Fibroblast of lung (primary cell): ENCODE measurements at regions not wholly inside any gene's neighbourhood (a gene's known extent, or its start where the extent isn't known, plus 50 kb on each side); places are given as distances from the start of the nearest gene placed in this dataset.

Experiments
- DNase-seq, 2 donors: peaks; one replicate each; pipeline versions ENCODE4 v3.0.0 to v3.0.0-alpha.2; 2010; ENCODE audit warnings: low read depth in 2 of 2
- H2AFZ ChIP-seq: 2 replicates; pipeline ENCODE4 v1.5.1; 2012; ENCODE audit warnings: low read length, control low read depth, inconsistent platforms
- H3K27ac ChIP-seq: 2 replicates; pipeline ENCODE4 v1.5.1; 2011; ENCODE audit warnings: low read length, control low read depth; ENCODE audit not compliant: insufficient read depth
- H3K27me3 ChIP-seq: 2 replicates; pipeline ENCODE4 v1.5.1; 2011; ENCODE audit warnings: mild to moderate bottlenecking, low read length; ENCODE audit not compliant: control insufficient read depth, insufficient read depth
- H3K36me3 ChIP-seq: 2 replicates; pipeline ENCODE4 v1.5.1; 2011; ENCODE audit warnings: low read length; ENCODE audit not compliant: control insufficient read depth, insufficient read depth
- H3K4me1 ChIP-seq: 2 replicates; pipeline ENCODE4 v1.5.1; 2011; ENCODE audit warnings: low read length; ENCODE audit not compliant: control insufficient read depth, insufficient read depth; ENCODE audit errors: extremely low read depth
- H3K4me2 ChIP-seq: 2 replicates; pipeline ENCODE4 v1.5.1; 2011; ENCODE audit warnings: low read length, control low read depth; ENCODE audit not compliant: insufficient read depth; ENCODE audit errors: extremely low read depth
- H3K4me3 ChIP-seq, 4 experiments: fragments of 200-600 bp in 1 of 4; sonication (generic) in 1 of 4; replicated peaks in 1 of 4; 2 replicates each; pipeline ENCODE4 v1.5.1; 2011 to 2016; ENCODE audit warnings: low read length in 4 of 4, low read depth in 3 of 4, mild to moderate bottlenecking in 3 of 4, control low read depth in 2 of 4, inconsistent platforms in 1 of 4, mixed read lengths in 1 of 4; ENCODE audit not compliant: insufficient read depth in 1 of 4; ENCODE audit errors: control extremely low read depth in 1 of 4
- H3K79me2 ChIP-seq: 2 replicates; pipeline ENCODE4 v1.5.1; 2012; ENCODE audit warnings: mild to moderate bottlenecking, low read length, inconsistent platforms; ENCODE audit not compliant: control insufficient read depth, insufficient read depth
- H3K9ac ChIP-seq: 2 replicates; pipeline ENCODE4 v1.5.1; 2011; ENCODE audit warnings: mild to moderate bottlenecking, low read length, control low read depth; ENCODE audit not compliant: insufficient read depth
- H3K9me3 ChIP-seq: 2 replicates; pipeline ENCODE4 v1.5.1; 2012; ENCODE audit warnings: low read depth, low read length; ENCODE audit not compliant: control insufficient read depth, insufficient read depth
- H4K20me1 ChIP-seq: 2 replicates; pipeline ENCODE4 v1.5.1; 2011; ENCODE audit warnings: low read length; ENCODE audit not compliant: control insufficient read depth, insufficient read depth; ENCODE audit errors: extremely low read depth
- EZH2 ChIP-seq: IDR thresholded peaks from 2 replicates; pipeline ENCODE4 v1.5.1; 2012; ENCODE audit warnings: low read length, control low read depth, mild to moderate bottlenecking; ENCODE audit errors: missing control alignments
- TF ChIP-seq, protein P1 (sequence below), 2 donors: IDR thresholded peaks in 1 of 2; conservative IDR thresholded peaks in 1 of 2; 1 replicate in 1 of 2; 2 replicates in 1 of 2; pipeline ENCODE4 v1.5.1; 2011 to 2012; ENCODE audit warnings: low read length in 2 of 2, control low read depth in 1 of 2, inconsistent platforms in 1 of 2, low read depth in 1 of 2, mild to moderate bottlenecking in 1 of 2

DNA sequence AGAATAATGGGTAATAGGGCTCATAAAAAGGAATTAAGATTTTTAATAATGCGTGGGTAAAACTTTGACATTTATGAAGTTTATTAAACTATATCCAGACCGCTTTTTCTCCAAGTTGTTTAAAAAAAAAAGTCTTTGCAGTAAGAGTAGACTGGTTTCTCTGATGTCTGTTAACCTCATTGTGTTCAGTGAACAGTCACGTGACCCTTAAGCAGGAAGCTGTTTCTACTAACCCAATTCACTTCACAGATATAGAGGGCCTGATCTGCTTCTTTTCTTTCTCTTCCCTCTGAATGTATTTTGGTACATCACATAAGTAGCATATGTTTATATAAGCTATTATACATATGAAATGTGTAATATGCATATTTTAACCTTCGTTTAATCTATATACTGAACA, 1011.3 kb upstream of the CELF4 start:
- TF ChIP-seq, protein P1, sequence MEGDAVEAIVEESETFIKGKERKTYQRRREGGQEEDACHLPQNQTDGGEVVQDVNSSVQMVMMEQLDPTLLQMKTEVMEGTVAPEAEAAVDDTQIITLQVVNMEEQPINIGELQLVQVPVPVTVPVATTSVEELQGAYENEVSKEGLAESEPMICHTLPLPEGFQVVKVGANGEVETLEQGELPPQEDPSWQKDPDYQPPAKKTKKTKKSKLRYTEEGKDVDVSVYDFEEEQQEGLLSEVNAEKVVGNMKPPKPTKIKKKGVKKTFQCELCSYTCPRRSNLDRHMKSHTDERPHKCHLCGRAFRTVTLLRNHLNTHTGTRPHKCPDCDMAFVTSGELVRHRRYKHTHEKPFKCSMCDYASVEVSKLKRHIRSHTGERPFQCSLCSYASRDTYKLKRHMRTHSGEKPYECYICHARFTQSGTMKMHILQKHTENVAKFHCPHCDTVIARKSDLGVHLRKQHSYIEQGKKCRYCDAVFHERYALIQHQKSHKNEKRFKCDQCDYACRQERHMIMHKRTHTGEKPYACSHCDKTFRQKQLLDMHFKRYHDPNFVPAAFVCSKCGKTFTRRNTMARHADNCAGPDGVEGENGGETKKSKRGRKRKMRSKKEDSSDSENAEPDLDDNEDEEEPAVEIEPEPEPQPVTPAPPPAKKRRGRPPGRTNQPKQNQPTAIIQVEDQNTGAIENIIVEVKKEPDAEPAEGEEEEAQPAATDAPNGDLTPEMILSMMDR (conservative IDR thresholded peaks at IDR 0.05 in 1 of 2, IDR thresholded peaks at IDR 0.05 in 1 of 2; ENCODE audit: low read depth in 1 of 2, low read length in 2 of 2): no peak
- TF ChIP-seq EZH2: no peak
- no peaks in the 10 kb centered on the region for H3K4me1 ChIP-seq

DNA sequence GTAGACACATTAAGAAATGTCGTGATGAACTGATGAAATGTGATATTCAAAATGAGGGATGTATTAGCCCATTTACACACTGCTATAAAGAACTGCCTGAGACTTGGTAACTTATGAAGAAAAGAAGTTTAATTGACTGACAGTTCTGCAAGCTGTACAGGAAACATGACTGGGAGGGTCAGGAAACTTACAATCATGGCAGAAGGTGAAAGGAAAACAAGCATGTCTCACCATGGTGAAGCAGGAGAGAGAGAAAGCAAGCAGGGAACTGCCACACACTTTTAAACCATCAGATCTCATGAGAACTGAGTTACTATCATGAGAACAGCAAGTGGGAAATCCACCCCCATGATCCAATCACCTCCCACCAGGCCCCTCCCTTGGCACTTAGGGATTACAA, 1010.8 kb upstream of the CELF4 start:
- no peak for DNase-seq

More for the DNA sequence above, 1011.3 kb upstream of the CELF4 start:
- no peak overlapping the region for H3K27ac ChIP-seq
- H3K4me2 ChIP-seq: no peak overlapping the region
- DNase-seq: no peak
- H3K27me3 ChIP-seq: no peaks in the 10 kb centered on the region
- H4K20me1 ChIP-seq: no peaks in the 10 kb centered on the region
- H3K4me3 ChIP-seq: no peak overlapping the region
- H2AFZ ChIP-seq: no peak overlapping the region
- H3K79me2 ChIP-seq: no peaks in the 10 kb centered on the region
- no peak overlapping the region for H3K9ac ChIP-seq
- no peaks in the 10 kb centered on the region for H3K9me3 ChIP-seq
- H3K36me3 ChIP-seq: no peaks in the 10 kb centered on the region

DNA sequence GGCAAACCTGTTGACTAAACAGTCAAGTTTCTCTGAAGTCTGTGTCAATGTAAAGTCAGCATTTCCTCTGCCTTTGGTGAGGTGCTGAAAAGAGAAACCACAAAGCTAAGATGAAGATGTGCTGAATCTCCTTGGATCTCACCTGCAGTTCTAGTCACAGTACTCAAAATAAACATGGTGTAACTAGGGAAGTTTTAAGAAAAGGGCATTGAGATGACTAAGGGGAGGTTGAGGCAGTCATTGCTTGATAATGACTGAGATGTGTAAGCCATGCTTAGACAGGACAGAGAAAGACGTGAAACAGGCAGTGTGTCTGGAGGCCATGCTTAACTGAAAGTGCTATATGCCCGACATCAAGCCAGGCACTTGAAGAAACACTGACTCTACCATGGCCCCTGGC, 1010.0 kb upstream of the CELF4 start:
- no peaks in the 10 kb centered on the region for H3K79me2 ChIP-seq
- H3K4me2 ChIP-seq: no peak overlapping the region
- H3K36me3 ChIP-seq: no peaks in the 10 kb centered on the region
- H4K20me1 ChIP-seq: no peaks in the 10 kb centered on the region
- no peaks in the 10 kb centered on the region for H3K9me3 ChIP-seq
- no peaks in the 10 kb centered on the region for H3K4me1 ChIP-seq
- no peak overlapping the region for H3K4me3 ChIP-seq
- no peak overlapping the region for H3K27ac ChIP-seq
- H3K9ac ChIP-seq: no peak overlapping the region
- DNase-seq: no peak
- H2AFZ ChIP-seq: no peak overlapping the region
- no peaks in the 10 kb centered on the region for H3K27me3 ChIP-seq
- TF ChIP-seq, protein P1 (conservative IDR thresholded peaks at IDR 0.05 in 1 of 2, IDR thresholded peaks at IDR 0.05 in 1 of 2; ENCODE audit: low read depth in 1 of 2, low read length in 2 of 2): no peak
- no peak for TF ChIP-seq EZH2

More for the DNA sequence above, 1010.8 kb upstream of the CELF4 start:
- no peak overlapping the region for H3K9ac ChIP-seq
- H4K20me1 ChIP-seq: no peaks in the 10 kb centered on the region
- no peak overlapping the region for H3K4me3 ChIP-seq
- H3K4me2 ChIP-seq: no peak overlapping the region
- H3K36me3 ChIP-seq: no peaks in the 10 kb centered on the region
- no peak overlapping the region for H2AFZ ChIP-seq
- H3K4me1 ChIP-seq: no peaks in the 10 kb centered on the region
- no peak overlapping the region for H3K27ac ChIP-seq
- H3K27me3 ChIP-seq: no peaks in the 10 kb centered on the region
- H3K79me2 ChIP-seq: no peaks in the 10 kb centered on the region
- no peaks in the 10 kb centered on the region for H3K9me3 ChIP-seq
- TF ChIP-seq, protein P1 (conservative IDR thresholded peaks at IDR 0.05 in 1 of 2, IDR thresholded peaks at IDR 0.05 in 1 of 2; ENCODE audit: low read depth in 1 of 2, low read length in 2 of 2): no peak
- no peak for TF ChIP-seq EZH2
